AG09309 (cell line): ENCODE measurements at regions not wholly inside any gene's neighbourhood (a gene's known extent, or its start where the extent isn't known, plus 50 kb on each side); places are given as distances from the start of the nearest gene placed in this dataset.

Experiments used
- DNase-seq: peaks from one replicate; pipeline ENCODE4 v3.0.0-alpha.2; 2010; ENCODE audit warnings: low read depth
- H3K4me3 ChIP-seq: 2 replicates; pipeline ENCODE4 v1.5.1; 2011; ENCODE audit warnings: mild to moderate bottlenecking, low read depth, low read length, moderate library complexity; ENCODE audit not compliant: control insufficient read depth
- CTCF ChIP-seq: IDR thresholded peaks from 2 replicates; pipeline ENCODE4 v1.5.1; 2011; ENCODE audit warnings: mild to moderate bottlenecking, low read depth, low read length, inconsistent platforms; ENCODE audit not compliant: insufficient read depth, control insufficient read depth; ENCODE audit errors: missing control alignments

GRCh38 chr13:40438022-40438680, 228.3 kb downstream of the FOXO1 start:
- no peak for DNase-seq
- H3K4me3 ChIP-seq, result no peak overlapping the region
- TF ChIP-seq CTCF, result no peak

- DNase-seq, result no peak
These were observed 227.2 kb downstream of the FOXO1 start for GRCh38 chr13:40438999-40439797.

GRCh38 chr13:40439928-40440327, 226.5 kb downstream of the FOXO1 start:
- no peak for DNase-seq
- no peak for TF ChIP-seq CTCF
- no peak overlapping the region for H3K4me3 ChIP-seq

More at GRCh38 chr13:40438999-40439797, 227.2 kb downstream of the FOXO1 start:
- no peak overlapping the region for H3K4me3 ChIP-seq
- TF ChIP-seq CTCF, result no peak

GRCh38 chr13:40440990-40441820, 225.2 kb downstream of the FOXO1 start:
- H3K4me3 ChIP-seq, result no peak overlapping the region
- no peak for DNase-seq
- TF ChIP-seq CTCF, result no peak

GRCh38 chr13:40442231-40442630, 224.2 kb downstream of the FOXO1 start:
- H3K4me3 ChIP-seq, result no peak overlapping the region
- no peak for DNase-seq
- TF ChIP-seq CTCF, result no peak

GRCh38 chr13:40442826-40443225, 223.6 kb downstream of the FOXO1 start:
- H3K4me3 ChIP-seq, result no peak overlapping the region
- no peak for DNase-seq
- no peak for TF ChIP-seq CTCF
